AG09319 (cell line): ENCODE measurements at regions not wholly inside any gene's neighbourhood (a gene's known extent, or its start where the extent isn't known, plus 50 kb on each side); places are given as distances from the start of the nearest gene placed in this dataset.

Experiments used
- DNase-seq: peaks from one replicate; pipeline ENCODE4 v3.0.0-alpha.2; 2010; ENCODE audit warnings: low read depth; ENCODE audit errors: extremely low read depth
- CTCF ChIP-seq: IDR thresholded peaks from 2 replicates; pipeline ENCODE4 v1.5.1; 2011; ENCODE audit warnings: low read depth, mild to moderate bottlenecking, inconsistent platforms, low read length, moderate library complexity

GRCh38 chr5:159507661-159508060 is 177.4 kb upstream of the IL12B start:
- no peak for TF ChIP-seq CTCF

DNA sequence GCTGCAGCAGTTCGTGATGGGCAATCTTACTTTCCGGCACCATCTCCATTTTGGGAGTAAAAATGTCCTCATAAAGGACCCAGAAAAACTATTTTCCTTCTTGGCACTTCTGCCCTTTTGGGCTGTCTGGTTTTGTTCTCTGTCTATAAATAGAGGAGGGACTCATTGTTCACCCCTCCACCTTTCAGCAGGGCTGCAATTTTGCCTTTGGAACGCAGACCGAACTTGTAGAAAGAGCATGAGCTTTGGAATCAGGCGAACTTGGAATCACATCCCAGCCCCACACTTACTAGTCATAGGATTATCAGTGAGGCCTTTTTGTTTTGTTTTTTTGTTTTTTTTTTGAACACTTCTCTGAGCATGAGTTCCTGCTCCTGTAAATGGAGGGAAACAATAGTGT is 178.1 kb upstream of the IL12B start:
- DNase-seq = no peak
- TF ChIP-seq CTCF = no peak

More at GRCh38 chr5:159507661-159508060, 177.4 kb upstream of the IL12B start:
- DNase-seq = no peak

DNA sequence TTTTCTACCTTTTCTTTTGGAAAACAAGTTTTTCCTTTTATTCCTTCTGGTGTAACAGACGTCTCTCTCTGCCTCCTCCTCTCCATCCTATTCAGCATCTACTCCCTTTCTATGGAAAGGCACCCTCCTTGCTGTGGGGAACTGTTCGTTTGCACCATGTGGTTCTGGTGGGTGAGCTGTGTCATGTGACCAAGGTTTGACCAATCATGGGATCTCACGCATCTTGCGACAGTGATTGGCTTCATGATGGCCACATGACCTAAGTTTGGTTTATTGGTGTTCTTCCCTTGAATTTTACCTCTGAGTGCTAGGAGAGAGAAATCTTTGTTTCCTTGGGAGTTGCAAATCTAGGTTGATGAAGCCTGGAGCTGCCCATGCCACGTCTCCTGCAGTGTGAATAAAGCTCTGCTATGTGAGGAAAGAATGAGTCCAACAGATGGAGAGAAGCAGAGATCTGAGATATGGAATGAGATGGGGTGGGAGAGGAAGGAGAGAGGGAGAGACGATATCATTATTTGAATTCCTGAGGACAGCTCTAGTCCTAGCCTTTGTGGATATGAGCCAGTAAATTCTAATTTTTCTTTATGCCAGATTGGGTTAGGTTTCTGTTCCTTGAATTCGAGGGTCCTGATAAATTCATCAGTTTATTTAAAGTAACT is 178.8 kb upstream of the IL12B start:
- no peak for TF ChIP-seq CTCF
- no peak for DNase-seq

- DNase-seq = peak; percentile 63
- peak; percentile 26 for TF ChIP-seq CTCF
These were observed 180.0 kb upstream of the IL12B start for GRCh38 chr5:159510282-159510681.

DNA sequence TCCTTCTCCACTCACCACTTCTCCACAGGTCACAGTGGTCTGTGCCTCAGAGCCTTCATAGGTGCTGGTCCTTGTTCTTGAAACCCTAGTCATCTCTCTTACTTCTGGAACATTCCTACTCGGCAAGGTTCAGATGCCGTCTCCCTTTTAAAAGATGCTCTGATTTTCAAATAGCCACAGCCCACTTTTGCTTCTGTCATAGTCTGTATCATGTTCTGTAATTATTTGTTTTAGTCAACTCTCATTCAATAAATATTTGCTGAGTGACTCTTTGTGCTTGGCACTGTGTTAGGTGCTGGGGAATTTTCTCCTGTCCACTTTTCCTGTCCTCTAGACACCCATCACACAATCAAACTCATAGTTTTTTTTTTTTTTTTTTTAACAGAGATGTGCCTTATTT is 181.3 kb upstream of the IL12B start:
- TF ChIP-seq CTCF = no peak
- no peak for DNase-seq

DNA sequence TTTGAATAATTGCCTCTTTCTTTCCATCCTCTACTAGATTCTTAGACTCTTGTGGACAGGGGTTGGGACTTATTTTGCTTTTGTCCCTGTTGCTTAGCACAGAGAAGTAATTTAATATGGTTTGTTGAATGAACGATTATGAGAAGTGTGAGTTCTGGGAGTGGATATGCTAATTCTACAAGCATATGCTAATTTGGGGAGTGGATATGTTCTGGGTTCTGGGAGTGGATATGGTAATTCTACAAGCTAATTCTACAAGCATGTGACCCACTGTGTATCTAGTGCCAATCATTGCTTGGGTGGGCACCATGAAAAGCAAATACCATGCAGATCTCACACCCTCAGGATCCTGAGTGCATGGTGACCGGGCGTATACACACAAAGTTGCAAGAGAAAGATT is 181.8 kb upstream of the IL12B start:
- DNase-seq = no peak
- no peak for TF ChIP-seq CTCF

- no peak for DNase-seq
- no peak for TF ChIP-seq CTCF
These were observed 184.0 kb upstream of the IL12B start for GRCh38 chr5:159514229-159514810.
